Renal cortical epithelial cell (primary cell): ENCODE measurements at regions not wholly inside any gene's neighbourhood (a gene's known extent, or its start where the extent isn't known, plus 50 kb on each side); places are given as distances from the start of the nearest gene placed in this dataset.
A peak's percentile ranks its signal among the peaks of the same experiment; 100 is the strongest.
"Not testable (repeated sequence)": the region's sequence is repeated elsewhere in the genome, so short reads cannot be mapped to it uniquely, and the experiment has no call there.

ENCODE experiments used
- DNase-seq: peaks from one replicate; pipeline ENCODE4 v3.0.0-alpha.2; 2011; ENCODE audit warnings: low read depth

DNA sequence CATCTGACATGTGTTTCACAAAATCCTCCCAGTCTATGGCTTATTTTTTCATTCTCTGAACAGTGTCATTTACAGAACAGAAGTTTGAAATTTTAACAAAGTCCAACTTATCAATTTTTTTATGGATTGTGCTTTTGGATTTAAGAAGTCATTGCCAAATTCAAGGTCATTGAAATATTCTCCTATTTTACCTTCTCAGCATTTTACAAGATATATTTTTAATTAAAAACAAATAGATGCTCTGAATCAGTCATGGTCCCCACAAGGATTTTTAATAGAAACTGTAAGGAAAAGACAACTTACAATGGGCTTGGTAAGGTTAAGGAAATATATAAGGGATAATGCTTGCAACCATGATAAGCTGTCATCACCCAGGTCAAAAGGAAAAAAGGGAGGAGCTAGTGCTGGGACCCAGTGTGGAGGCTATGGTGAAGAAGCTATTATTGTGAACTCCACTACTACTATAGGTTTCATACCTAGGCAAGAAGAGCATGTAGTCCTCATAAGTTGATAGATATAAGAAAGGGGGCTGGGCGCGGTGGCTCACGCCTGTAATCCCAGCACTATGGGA, 144.5 kb upstream of the KCNJ15 start:
- DNase-seq = no peak

DNA sequence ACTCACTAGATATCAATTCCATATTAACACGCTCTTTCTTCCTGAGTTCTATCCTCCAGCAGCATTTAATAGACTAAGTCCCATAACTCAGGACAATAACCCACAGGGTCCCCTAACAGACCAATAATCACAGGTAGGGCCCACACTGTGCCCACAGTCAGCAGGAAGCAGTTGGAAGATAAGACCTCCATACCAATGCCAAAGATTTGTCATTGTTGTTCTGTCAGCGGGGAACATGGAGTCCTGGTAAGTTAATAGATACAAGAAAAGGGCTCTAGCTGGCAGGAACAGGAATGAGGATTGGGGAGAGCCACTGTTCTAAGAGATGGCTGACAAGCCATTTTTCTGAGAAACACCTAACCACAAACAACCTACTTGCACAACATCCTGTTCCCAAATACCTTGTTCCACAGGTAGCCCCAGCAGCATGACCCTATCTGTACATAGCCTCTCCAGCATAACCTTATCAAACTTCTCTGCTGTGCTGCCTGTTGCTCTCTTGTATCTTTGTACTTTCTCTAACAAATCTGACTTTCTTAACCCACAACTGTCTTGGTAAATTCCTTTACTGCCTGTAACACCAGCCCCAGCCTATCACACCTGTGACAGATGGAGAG, 142.0 kb upstream of the KCNJ15 start:
- DNase-seq = no peak

GRCh38 chr21:38115870-38116269, 140.9 kb upstream of the KCNJ15 start:
- no peak for DNase-seq

DNA sequence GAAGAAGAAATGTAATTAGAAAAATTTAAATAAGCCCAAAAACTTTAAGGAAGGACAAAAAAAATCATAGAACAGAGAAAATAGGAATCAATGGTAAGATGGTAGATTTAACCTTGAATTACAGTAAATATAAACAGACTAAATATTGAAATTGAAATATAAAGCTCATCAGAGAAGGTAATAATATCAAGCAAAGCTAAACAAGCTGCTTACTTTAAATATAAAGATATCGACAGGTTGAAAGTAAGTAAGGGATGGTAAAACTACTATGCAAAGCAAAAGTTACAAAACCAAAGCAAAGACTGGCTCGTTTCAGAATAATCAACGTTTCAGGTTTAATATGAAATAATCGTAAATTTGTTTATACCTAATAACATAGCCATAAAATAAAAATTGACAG, 137.0 kb upstream of the KCNJ15 start:
- DNase-seq = no peak

GRCh38 chr21:38120679-38120983, 136.2 kb upstream of the KCNJ15 start:
- DNase-seq = not testable (repeated sequence)

- no peak for DNase-seq
Observed at GRCh38 chr21:38120984-38121855, 135.6 kb upstream of the KCNJ15 start.

DNA sequence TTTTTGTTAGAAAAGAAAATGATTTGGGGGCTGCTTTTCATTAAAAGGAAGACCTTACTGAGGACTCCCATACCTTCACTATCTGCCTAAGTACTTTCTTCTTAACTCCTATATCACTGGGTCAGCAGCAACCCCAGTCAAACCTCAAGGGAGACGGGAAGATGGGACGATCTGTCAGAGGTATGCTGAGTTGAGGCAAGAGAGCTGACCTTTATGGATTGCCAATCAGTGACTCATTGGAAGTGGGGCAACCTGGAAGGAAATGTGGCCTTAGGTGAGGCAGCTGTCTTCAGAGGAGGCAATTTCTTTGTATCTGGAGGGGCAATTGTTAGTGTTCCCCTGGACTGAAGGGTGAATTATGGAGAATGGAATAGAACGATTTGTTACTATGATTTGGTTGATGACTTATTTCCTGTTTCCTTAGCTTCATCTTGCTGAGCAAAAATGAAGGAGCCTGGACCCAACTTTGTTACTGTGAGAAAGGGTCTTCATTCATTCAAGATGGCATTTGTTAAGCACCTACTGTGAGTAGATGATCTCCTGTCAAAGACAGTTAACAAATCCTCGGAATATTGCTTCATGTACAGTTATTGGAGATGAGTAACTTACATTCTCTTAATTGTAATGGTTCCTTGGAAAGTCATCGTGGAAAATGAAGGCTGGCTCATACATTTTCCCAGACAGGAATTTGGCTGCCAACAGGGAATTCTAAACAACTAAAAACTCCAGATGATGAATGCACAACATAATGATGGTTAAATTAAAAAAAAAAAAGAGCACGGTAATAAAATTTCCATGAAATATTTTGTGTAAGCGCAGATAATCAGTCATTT, 134.7 kb upstream of the KCNJ15 start:
- DNase-seq = no peak

- DNase-seq = no peak
Observed at GRCh38 chr21:38123626-38124025, 133.2 kb upstream of the KCNJ15 start.

DNA sequence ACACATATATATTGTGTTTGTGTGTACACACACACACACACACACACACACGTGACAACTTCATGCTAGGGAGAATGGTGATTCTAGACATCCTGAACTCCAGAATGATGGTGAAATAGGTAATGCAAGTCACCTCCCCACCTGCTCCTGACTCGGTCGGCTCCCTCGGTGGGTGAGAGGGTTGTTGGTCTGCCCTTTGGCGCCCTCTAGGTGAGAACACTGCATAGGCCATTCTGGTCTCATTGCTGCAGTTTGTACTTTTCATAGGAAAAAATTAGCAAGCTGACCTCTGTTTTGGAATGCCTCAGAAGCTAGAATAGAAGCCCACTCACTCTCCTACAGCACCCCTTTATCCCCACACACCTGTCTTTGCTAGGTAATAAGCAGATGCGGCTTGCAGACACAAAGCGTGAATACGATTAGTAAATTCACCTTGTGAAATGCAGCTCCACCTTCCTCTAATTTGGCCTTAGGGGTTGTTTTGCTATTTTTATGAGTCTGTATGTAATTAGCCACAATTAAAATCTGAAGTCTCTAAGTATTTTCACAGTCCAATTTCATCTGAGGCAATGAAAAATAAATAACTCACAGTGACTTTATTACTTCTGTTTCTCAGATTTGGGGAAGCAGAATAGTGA, 130.0 kb upstream of the KCNJ15 start:
- peak; percentile 31 for DNase-seq

GRCh38 chr21:38129711-38130110, 127.1 kb upstream of the KCNJ15 start:
- DNase-seq = no peak

DNA sequence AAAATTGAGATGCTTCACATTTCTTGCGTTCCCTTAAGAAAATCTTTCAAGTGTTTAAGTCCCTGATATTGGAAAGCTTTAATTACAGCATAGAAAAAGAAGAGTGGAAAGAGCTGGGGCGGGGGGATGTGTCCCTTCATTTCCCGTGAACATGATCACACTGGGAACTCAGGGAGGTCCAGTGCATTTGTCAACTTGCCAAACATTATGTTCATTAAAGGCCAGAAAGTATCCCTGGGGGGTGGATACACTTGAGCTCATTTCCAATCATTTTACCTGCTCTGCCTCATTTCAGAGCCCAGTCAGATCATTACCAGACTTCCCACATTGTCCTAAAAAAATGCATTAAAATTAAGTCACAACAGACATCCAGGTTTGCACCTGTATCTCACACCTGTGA, 123.6 kb upstream of the KCNJ15 start:
- no peak for DNase-seq

DNA sequence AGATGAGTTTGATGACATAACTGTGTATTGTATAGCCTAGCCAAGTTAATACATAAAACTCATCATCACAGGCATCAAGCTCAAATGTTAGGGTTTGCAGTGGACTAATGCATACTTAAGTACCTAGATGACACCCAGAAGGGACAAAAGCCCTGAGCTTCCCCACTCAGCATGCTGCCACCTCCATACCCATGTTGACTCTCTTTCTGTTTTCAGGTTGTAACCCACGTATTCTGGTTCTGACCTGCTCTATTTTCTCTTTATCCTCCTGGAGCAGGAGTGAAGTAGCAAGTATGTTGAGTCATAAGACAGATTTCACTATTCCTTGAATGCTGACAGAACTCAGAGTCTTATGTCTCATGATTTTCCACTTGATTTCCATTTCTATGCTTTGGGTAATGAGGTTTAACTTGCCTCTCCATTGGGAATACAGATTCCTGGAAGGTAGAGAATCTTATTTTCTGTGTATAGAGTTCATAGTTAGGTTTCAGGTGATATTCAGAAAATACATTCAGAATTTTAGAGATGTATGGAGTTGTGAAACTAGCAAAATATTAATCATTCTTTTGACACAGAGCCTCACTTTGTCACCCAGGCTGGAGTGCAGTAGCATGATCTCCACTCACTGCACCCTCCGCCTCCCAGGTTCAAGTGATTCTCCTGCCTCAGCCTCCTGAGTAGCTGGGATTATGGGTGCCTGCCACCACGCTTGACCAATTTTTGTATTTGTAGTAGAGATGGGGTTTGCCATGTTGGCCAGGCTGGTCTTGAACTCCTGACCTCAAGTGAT, 122.5 kb upstream of the KCNJ15 start:
- peak; percentile 31 for DNase-seq

DNA sequence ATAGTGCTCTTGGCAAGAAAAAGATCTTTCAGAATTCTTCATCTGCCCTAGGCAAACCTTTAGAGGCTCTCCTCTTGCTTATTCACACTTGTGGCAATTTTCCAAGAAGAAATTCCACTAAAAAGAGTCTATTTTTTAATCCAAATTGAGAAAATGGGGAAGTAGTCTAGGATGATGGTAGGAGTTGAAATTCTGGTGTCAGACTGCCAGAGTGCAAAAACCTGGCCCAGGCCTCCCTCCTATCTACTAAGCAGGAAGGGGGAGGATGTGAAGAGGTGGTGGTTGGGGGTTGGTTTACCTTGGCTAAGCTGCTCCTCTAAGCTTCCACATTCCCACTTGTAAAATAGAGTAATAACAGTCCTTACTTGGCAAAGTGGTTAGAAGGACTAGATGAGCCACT, 120.6 kb upstream of the KCNJ15 start:
- no peak for DNase-seq

GRCh38 chr21:38139380-38140168, 117.2 kb upstream of the KCNJ15 start:
- DNase-seq = peak; percentile 84

DNA sequence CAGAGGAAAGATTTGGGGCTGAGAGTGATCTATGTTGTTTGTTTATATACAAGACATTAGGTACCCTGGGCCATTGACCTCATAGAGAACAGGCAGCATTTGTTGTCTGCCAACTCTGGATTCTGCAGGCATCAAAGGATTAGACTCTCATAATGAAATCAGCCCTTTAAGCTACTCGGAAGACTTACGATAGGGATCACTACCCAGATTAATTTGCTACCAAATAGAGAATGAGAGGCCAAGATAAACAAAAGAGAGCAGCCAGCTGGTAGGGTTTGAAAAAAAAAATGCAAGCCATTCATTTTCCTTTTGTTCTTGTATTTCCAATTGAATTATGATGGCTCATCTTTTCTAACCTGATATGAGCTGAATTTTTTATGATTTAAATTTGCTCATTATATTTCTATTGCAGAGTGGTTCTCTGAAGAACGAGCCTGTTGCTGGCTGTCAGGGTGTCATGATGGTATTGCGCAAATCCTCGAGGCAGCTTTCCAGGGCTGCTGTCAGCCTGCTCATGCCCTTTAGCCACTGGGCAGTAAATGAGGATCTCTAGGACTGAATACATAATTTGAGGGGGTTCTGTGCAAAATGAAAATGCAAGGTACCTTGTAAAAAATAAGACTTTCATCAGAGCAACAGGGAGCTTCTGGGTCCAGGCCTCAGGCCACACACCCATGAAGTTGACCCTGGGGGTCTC, 116.4 kb upstream of the KCNJ15 start:
- peak; percentile 81 for DNase-seq

DNA sequence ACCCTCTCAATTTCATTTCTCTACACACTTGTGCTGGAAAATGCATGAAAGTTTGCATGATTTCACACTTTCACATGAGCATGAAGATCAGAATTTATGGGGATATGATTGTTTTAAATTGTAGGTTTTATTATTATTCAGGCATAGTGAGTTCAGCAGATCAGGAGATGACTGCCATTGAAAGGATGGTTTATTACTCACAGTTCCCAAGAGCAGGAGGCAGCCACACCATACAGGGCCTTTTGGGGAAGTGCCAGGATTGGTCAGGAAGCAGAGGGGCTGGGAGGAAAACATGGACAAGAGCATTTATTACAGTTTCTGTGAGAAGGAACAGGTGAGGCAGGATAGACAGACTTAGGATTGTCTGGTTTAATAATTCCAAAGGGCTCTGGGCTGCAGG, 114.6 kb upstream of the KCNJ15 start:
- DNase-seq = no peak

- no peak for DNase-seq
Observed at GRCh38 chr21:38144193-38144592, 112.6 kb upstream of the KCNJ15 start.

- DNase-seq = no peak
Observed at GRCh38 chr21:38145104-38145503, 111.7 kb upstream of the KCNJ15 start.

DNA sequence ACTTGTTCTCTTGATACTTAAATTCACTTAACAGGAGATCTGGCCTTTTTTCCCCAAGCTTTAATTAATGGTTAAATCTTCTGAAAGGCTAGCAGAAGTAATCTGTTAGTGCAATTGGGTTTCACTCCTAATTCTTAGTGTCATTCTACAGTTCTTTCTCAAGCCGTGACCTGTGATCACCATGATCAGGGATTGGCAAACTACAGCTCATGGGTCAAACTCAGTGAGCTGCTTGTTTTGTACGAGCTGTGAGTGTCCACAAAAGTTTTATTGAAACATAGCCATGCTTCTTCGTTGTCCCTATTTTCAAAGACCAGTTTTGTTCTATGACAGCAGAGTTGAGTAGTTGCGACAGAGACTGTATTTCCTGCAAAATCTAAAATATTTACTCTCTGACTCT, 109.4 kb upstream of the KCNJ15 start:
- DNase-seq = no peak

- DNase-seq = no peak
Observed at GRCh38 chr21:38148046-38148445, 108.7 kb upstream of the KCNJ15 start.
